ENCODE measurements at regions not wholly inside any gene's neighbourhood (a gene's known extent, or its start where the extent isn't known, plus 50 kb on each side); places are given as distances from the start of the nearest gene placed in this dataset.
"Not testable (repeated sequence)": the region's sequence is repeated elsewhere in the genome, so short reads cannot be mapped to it uniquely, and the experiment has no call there.

DNA sequence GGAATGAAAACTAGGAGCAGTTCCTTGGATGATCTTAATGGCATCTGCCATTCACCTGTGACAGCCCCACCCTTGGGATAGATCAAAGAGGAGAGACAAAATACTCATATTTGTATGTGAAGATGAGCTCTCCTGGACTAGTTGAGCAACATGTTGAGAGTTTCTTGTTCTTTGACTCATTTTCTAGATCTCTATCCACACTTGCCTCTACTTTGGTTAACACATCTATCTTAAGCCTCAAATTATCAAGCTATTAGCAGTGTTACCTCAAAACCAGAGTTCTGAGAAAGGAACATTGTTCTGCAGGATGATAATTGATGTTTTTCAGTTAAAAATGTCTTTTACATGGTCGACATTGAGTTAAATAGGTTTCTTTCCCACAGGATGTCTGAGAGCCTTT is 94.2 kb upstream of the TEX13D start:
- no peak for DNase-seq

DNA sequence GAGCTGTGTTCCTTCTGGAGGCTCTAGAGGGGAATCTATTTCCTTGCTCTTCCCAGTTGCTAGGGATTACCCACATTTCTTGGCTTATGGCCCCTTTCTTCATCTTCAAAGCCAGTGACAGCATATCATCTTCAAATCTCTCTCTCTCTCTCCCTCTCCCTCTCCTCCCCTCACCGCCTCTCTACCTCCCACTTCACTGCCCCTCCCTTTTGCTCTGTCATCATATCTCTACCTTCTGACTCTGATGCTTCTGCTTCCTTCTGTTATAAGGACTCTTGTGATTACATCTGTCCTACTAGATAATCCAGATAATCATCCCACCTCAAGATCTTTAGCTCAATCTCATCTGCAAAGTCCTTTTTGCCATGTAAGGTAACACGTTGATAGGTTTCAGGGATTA is 93.1 kb upstream of the TEX13D start:
- DNase-seq: no peak

- DNase-seq: no peak
These were observed 92.5 kb upstream of the TEX13D start for GRCh38 chrX:124239911-124240310.

DNA sequence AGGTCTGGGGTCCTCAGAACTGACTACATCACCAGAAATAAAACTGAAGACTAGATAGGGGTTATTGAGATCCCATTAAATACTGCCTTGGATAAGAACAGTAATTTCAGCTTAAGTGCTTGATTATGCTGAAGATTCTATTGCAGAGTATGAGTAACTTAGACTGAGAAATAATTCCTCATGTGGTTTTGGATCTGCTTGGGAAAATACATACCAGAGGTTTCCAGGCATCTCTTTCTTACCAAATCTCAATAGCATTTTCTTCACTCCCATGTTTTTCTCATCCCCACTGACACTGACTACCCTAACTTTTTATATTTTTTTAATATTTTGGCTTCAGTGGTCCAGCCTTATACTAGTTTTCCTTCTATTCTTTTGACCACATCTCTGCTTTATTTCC is 92.0 kb upstream of the TEX13D start:
- DNase-seq: no peak

DNA sequence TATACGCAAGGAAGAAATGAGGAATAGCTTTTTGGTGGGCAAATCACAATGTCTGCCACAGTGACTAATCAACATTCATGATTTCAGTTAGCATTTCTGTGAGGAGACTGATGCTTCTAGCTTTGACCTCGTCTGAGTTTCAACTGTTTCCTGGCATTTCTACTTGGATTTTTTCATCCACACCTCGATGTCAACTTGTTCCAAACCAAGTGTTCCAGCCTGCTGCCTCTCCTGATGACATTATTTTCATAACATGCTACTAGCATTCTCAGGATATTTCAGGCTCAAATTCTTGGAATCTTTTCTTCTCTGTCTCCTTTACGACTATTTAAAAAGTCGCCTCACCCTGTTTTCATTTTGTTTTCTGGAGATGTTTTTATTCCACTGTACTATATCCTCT is 90.3 kb upstream of the TEX13D start:
- no peak for DNase-seq

GRCh38 chrX:124249345-124249744 is 83.1 kb upstream of the TEX13D start:
- no peak for DNase-seq

GRCh38 chrX:124250835-124251437 is 81.5 kb upstream of the TEX13D start:
- peak; percentile 3 to 46 (median 30) for DNase-seq

GRCh38 chrX:124254611-124255010 is 77.8 kb upstream of the TEX13D start:
- DNase-seq: no peak

DNA sequence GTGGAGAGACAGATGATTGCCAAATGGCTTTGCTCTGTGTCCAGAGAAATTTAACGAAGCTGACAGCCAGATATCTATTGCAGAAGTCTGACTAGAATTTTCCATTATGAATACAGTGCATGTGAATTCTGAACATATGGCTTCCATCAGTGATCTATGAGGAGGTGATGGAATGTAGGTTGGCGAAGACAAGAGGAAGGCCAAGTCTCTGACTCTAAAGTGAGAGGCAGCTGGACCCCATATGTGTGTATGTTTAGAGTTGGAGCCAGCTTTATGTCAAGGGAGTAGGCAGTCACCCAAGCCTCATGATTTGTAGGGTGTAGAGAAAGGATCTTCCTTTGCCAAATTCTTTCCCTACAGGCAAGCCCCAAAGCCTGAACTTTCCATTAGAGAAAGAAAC is 76.2 kb upstream of the TEX13D start:
- DNase-seq: no peak

DNA sequence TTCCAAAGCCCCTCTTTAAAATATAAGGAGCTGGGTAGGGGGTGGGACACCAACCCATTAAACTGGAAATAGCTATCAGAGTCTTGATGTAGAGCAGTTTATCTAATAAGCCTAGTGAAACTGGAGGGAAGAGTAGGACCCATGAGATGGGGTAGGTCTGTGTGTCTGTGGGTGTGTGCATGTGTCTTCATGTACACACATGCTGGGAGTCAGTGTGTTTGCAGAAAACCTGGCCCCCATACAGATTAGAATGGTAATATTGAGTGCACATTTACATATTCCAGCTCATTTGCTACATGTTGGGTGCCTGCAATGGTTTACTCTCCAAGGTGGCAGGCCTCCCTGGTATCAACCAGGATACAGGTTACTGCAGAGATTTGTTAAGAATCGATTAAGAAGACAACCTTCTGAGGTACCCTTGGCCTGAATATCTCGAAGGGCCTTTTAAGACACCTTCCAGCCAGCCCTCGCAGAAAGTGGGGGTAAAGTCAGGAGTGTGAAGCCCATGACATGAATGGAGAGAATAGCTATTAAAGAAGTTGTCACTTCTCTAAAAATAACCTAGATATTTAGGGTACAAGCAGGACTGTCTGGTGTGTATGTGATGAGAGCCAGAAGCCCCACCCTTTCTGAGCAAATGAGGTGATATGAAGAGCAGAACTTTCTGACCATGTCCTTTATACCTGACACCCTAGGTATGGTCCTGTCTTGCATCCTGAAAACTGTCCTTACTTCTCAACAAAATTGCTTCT is 75.7 kb upstream of the TEX13D start:
- no peak for DNase-seq

GRCh38 chrX:124257924-124258702 is 74.3 kb upstream of the TEX13D start:
- DNase-seq: no peak

DNA sequence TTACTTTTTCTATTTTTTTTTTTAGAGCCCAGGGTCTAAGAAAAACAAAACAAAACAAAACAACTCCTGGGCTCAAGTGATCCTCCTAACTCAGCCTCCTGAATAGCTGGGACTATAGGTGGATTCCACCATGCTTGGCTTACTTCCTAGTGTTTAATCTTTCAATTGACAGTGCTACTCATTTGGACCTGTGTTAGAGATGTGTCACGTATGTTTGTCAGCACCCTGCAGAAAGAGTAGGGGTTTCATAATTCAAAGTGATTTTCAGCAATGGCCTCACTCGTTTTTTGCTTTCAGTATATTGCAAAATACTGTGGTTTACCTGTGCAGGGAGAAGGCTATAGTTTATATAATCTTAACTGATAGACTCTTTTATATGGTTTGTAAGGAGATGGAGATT is 71.6 kb upstream of the TEX13D start:
- DNase-seq: no peak

DNA sequence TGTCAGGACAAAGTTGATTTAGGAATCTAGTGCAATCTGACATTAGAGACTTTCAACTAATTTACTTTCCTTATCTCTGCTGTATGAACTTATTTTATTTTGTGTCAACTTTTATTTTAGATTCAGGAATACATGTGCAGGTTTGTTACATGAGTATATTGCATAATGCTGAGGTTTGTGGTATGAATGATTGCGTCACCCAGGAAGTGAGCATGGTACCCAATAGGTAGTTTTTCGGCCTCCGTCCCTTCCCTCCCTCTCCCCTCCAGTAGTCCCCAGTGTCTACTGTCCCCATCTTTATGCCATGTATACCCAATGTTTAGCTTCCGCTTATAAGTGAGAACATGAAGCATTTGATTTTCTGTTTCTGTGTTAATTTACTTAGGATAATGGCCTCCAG is 68.7 kb upstream of the TEX13D start:
- no peak for DNase-seq

DNA sequence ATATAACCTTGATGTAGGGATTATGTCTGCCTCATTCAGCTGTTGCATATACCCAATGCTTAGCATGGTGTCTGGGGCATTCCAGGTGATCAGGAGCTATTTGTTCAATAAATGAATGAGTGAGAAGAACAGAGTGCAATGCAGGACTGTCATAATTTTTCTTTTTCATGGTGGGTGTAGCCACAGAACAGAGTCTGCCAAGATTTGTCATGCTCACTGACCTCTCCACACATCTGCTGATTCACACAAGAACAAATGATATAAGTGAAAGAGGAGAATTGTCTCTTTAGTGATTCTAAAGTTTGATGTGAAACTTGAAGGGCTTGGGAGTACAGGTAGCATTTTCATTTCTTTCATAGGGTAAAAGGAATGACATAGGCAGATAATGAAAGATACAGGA is 64.4 kb upstream of the TEX13D start:
- no peak for DNase-seq

DNA sequence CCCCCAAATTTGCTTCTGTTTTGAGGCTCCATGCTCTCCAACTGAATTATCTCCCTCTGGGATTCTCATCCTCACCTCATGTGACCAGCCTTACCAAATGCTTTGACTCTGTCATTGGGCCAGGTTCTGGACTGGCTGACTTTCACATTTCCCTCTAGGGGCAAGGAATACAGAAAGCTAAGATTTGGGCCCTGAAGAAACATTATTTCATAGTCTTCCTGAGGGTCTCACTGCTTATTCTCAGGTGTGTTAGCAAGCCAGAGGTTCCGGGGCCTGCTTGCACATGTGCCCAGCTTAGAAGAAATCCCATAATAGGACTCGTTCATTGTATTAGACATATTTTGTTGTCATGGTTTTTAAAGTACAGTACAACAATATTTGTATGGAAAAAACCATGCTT is 62.6 kb upstream of the TEX13D start:
- no peak for DNase-seq

- DNase-seq: not testable (repeated sequence)
These were observed 60.9 kb upstream of the TEX13D start for GRCh38 chrX:124271599-124271998.

- no peak for DNase-seq
These were observed 60.0 kb upstream of the TEX13D start for GRCh38 chrX:124272370-124272982.

GRCh38 chrX:124274438-124275181 is 57.9 kb upstream of the TEX13D start:
- no peak for DNase-seq

GRCh38 chrX:124275182-124275894 is 57.1 kb upstream of the TEX13D start:
- no peak for DNase-seq

DNA sequence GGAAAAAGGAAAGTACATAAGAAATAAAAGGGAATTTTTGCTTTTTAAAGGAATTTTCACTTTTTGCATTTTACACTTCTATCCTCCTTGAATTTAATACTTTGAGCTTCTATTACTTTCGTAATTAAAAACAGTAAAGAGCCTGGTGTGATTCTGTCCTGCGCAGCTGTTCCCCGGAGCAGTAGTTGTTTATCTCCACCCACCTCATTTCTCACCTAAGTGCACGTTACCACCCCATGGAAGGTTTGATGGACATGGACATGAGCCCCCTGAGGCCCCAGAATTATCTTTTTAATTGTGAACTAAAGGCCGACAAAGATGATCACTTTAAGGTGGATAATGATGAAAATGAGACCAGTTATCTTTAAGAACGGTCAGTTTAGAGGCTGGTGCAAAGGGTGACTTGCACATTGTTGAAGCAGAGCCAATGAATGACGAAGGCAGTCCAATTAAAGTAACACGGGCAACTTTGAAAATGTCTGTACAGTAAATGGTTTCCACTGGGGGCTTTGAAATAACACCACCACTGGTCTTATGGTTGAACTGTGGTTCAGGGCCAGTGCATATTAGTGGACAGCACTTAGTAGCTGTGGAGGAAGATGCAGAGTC is 52.1 kb upstream of the TEX13D start:
- no peak for DNase-seq

DNA sequence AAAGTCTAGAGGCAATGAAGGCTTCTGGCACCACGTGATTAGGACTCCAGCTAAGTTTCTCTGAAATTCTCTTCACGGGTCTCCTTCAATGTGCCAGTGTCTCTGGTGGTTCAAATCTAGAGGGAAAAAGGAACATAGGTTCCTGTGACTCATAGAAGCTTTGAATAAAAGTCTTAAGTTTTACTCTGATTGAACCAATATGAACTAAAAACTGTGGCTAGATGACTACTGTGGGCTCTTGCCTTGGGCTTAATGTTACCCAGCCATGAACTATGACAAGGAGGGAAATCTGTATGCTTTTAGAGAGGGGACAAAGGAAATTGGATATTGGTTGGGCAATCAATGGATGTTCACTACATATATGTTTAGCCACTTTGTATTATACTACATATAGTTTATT is 49.9 kb upstream of the TEX13D start:
- no peak for DNase-seq
